Globus pallidus (tissue), 1 donor: ENCODE measurements at regions not wholly inside any gene's neighbourhood (a gene's known extent, or its start where the extent isn't known, plus 50 kb on each side); places are given as distances from the start of the nearest gene placed in this dataset.

Experiments used
- DNase-seq: peaks from one replicate; pipeline ENCODE4 v3.0.0-alpha.2; 2015; ENCODE audit warnings: low spot score

DNA sequence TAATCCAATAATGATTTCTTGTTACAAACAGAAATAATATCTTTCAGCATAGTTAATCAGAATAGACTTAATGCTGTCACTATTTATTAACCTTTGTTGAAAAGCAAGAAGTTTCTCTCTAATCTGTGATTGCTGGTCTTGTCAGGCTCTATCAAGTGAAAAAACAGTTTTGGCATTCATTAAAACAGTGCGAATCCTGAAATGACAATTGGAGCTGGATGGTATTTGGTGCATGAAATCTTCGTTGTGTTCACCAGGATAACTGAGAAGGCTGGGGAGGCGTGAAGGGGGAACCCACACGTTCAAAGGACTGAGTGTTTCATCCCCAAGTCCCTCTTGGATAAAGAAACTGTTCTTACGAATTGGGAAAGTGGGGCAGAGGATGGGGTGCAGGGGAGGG, 190.2 kb upstream of the MYL2 start:
- DNase-seq, result no peak

DNA sequence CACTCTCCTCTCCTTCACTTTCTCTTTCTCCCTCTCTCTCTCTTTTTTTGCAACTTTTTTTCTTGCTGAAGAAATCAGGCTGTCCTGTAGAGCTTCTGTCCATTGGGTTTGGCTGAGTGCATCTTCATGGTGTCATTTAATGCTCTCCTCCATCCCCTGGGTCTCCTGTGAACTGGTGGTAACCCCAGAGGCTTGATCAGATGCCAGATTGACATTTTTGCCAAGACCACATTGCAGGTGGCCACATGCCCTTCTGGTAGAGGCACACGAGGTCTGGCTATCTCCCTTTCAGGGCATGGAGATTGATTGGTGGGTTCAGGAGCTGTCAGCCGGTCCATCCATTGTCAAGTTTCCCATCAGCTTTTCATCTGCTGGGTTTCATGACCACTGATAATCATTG, 188.3 kb upstream of the MYL2 start:
- DNase-seq, result no peak

DNA sequence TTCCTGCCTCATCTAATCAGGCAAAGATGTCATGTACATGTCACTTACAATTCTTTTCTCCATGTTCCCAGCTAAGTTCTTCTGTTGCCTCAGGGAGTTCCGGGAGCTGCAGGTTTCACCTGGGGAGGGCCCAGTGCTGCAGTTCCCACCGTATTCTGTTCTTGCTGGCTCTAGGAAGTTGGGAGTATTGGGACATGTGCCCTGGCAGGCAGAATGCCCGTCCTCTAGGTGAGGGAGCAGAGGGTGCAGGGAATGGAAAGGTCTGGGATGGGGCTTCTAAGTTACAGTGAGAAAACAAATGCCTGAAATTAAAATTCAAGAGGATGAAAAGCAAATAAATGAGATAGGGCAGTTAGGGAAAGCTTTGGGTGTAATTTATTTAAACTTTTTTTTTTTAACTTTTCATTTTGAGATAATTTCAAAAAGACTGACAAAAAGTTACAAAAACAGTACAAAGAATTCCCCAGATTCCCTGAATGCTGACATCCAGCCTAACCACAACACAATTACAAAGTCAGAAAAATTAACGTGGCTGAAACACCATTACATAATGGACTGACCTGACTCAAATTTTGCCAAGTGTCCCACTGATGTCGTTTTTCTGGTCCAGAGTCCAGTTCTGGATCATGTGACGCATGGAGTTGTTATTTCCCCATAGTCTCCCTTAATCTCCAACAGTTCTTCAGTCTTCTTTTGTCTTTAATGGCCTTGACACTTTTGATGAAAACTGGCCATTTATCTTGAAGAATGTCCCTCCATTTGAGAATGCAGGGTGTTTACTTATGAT, 187.2 kb upstream of the MYL2 start:
- DNase-seq, result no peak

DNA sequence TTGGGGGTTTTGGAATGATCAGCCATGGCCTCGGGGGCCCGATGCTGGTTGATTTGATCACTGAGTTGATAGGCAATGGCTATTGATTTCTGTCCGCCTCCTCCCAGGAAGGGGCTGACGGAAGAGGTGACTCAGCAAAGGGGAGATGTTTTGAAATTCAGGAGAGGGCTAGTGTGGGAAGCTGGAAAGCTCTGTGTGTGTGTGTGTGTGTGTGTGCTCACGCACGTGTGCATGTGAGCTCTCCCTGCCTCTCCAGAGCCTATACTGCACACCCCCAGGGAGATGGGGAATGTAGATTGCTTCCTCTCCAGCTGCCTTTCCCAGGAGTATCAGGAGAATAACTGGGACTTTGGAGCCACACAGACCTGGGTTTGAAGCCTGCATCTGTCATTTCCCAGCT, 184.9 kb upstream of the MYL2 start:
- DNase-seq, result no peak

DNA sequence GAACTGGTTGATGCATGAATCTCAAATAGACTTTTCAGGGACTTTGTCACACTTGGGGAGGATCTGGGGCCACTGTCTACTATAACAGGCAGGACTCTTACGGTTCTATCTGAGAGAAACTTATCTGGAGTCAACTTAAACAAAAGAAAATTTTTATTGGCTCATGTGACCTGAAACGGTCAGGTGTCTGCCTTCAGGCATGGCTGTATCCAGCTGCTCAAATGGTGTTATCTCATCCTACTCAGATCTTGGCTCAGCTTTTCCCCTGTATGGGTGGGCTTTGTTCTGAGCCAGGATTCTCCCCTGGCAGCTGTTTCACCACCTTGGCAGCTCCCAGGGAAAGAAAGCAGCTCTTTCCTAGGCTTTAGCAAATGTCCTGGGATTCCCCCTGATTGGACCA, 183.2 kb upstream of the MYL2 start:
- DNase-seq, result no peak

DNA sequence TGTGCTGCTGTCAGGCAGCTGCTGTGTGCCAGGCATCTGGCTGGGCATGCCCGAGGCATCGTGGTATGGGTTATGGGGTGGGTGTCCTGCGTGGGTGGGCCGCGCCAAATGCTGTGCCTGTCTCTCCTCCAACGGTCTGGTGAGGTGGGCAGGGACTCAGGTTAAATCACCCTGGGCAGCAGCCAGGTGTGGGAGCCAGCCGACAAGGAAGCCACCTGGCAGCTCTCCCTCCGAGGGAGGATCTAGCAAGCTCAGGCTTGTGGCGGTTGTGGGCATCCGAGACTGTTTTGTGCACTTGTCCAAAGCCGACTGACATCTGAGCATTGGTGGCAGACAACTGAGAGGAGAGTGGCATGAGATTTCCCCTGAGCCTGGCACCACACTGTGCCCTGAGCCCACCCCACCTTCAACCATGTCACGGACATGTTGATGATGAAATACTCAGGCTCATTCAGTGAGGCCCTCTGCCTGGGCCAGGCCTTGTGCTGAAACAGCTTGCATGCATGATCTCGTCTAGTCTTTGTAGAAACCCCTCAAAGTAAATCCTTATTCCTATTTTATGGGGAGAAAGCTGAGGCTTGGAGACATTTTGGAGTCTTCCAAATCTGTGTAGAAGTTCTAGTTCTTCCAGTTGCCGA, 181.8 kb upstream of the MYL2 start:
- no peak for DNase-seq

DNA sequence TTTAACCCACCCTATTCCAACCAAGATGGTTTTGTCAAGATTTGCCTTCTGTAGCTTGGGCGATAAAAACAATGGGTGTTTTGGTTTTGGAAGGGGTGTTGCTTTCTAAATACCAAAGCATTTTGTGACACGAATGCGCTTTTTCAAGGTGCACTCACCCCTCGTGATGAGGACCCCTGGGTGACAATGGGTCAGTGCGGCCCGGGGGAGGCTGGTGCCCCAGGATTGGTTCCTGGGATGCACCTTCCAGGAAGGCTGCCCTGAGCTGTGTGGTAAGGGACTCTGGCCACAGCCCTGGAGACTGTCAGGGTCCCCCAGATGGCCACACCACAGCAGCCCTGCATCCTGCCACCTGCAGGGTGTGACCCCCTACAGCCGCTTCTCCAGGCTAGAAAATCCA, 180.6 kb upstream of the MYL2 start:
- DNase-seq, result no peak

DNA sequence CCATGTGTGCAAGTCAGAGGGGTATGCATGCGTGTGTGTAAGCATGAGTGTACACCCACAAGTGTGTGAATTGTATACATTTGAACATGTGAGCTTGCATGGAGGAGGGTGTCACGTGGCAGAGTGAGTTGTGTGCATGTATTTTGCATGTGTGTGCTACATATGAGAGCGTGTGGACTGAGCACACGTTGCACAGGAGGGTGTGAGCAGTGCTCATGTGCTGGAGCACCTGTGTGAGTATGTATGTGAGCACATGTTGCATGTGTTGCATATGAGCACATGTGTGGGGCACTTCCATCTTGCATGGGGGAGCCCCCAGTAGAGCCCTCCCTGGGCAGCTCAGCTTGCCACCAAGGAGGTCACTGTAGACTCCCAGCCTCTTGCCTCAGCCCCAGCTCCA, 180.2 kb upstream of the MYL2 start:
- no peak for DNase-seq

DNA sequence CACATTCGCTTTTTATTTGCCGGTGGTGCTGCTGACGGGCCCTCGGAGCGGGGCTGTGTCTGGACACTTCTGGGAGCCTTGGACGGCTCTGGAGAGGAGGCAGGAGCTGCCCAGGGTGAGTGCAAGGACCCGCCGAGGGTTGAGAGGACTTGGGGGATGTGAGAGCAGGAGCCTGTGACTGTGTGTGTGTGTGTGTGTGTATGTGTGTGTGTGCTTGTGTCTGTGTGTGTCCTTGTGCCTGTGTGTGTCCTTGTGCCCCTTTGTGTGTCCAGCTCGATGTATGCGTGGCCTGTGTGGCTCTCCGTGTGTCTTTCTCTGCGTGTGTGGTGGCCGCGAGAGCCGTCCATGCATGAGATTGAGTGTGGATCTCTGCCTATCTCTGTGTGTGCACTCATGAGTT, 179.6 kb upstream of the MYL2 start:
- no peak for DNase-seq

DNA sequence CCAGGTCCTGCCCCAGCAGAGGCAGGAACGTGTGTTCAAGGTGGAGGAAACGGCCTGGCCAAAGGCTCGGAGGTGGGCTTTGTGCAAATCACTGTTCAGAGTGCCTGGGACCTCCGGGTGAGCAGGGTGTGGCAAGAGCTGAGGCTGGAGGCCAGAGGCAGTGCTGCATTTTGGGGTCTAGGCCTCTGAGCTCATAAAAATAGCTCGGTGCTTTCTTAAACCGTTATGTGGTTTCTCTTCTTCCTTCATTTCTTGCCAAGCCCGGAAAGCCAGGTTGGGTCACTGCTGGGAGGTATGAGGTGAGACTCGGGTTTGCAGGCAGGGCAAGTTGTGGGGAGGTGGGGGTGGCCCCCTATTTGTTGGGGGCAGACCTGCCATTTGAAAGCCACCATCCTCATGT, 178.8 kb upstream of the MYL2 start:
- DNase-seq, result no peak

DNA sequence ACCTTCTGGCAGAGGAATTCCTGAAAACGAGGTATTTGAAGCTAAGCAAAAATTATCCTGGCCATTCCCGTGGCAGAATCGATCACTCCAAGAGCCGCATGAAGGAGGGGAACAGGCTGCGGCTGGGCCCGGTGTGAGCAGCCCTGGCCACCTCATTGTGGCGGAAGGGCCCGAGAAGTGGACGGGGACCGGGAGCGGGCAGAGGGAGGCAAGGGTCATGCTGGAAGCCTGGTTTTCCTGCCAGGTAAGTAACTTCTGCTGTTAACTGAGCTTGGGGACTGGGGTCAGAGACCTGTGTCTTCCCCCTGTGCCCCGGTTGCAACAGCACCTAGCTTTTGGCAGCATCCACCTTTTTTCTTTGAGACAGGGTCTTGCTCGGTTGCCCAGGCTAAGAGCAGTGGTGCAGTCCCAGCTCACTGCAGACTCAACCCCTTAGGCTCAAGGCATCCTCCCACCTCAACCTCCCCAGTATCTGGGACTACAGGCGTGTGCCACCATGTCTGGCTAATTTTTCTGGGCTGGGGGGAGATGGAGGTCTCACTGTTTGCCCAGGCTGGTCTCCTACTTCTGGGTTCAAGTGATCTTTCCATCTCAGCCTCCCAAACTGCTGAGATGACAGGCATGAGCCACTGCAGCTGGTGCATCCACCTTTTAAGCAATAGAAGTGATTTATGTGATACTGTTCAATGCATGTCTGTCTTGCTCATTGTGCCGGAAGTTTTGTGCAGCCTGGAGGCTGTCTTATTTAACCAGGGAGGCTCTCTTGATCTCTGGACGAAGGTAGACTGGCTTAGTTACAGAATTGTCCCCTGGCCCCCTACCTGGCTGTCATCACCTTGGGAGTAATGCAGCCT, 174.0 kb upstream of the MYL2 start:
- DNase-seq, result no peak

DNA sequence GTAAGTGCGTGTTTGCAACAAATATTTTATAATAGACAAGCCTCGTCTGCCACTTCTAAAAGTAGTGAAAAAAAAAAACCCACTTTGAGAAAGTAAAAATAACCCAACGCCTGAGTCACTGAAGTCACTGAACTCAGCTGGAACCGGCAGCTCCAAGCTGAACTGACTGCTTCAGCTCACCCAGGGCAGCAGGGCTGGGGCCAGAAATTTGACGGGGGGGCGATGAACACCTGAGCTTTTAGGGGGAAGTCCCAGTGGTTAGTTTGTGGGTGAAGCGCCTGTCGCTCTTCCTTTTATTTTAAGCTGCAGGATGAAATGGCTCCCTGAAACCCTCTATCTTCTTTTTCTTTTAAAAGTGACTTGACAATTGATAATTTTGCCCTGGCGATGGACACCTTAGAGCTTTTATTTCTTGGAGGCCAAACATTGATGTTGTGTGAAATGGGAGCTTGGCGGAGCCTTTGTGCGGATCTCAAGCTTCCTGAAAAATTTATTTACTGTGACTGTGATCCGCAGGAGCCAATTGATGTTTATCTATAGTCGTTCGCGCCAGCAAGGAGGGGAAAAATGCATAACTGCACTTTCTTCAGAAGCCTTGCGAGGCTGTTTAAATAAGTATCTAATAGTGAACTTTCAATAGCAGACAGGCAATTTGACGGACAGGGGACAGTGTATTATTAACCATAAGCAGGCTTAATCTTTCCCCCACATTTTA, 173.2 kb upstream of the MYL2 start:
- no peak for DNase-seq

DNA sequence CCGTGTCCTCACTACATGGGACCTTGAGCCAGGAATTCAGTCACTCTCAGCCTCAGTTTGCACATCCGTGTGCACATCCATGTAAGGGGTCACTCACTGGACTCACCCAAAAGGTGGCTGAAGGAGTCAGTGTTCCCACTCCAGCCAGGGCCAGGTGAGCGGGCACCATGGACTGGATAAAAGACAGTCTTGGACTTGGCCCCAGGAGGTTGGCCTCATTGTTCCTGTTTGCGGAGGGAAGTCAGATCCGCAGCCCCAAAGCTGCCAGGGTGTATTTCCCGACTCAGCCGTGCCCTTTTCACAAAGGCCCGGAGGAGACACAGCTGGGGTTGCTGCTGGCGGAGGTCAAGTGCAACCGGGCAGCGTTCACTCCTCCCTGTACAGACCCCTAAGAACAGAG, 170.7 kb upstream of the MYL2 start:
- DNase-seq, result no peak

DNA sequence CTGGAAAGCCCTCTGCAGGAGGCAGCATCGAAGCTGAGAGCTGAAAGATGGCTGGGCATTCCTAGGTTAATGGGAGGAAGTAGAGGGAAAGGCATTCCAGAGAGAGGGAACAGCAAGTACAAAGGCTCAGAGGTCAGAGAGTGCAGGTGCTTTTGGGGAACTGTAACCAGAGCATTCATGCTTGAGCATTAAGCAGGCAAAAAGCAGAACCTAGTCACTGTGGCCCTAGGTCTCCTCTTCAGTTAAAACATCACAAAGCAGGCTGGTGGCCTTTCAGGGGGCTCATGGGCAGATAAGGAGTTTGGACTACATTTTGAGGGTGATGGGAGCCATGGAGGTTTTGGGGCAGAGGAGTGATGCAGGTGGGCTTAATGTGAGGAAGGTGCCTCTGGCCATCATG, 169.2 kb upstream of the MYL2 start:
- no peak for DNase-seq

DNA sequence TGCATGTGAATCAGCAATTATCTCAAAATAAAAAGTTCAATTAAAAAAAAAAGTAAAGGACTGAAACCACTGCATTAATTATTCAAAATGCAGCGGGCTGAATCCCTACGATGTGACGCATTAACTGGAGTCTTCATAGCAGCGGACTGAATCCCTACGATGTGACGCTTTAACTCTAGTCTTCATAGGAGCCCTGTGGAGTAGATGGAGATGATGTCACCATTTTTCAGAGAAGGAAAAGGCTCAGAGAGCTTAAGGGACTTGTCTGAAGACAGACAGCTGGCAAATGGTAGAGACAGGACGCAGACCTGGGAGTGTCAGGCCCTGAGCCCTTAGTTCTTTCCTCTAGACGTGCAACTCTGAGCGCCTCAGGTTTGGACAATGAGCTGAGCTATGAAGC, 168.0 kb upstream of the MYL2 start:
- no peak for DNase-seq

DNA sequence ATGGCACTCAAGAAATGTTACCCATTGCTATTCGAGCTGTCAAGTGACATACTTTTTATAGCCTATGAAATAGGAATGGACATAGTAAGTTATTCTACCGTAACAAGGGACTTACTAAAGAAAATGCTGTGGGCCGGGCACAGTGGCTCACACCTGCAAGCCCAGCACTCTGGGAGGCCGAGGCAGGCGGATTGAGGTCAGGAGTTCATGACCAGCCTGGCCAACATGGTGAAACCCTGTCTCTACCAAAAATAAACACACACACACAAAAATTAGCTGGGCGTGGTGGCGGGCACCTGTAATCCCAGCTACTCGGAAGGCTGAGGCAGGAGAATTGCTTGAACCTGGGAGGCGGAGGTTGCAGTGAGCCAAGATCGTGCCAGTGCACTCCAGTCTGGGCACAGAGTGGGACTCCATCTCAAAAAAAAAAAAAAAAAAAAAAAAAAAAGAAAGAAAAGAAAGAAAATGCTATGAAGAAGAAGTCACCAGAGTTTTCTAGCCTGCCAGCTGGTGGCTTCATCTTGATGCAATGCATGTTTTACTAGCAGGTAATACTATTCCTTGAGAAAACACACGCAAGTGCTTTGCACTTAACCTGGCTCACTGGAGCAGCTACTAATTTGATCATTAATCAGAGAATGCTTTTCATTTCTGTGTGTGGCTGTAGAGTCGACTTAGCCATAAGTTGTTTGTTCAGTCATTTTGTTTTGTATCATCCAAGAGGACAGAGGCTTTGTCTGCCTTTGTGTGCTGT, 166.7 kb upstream of the MYL2 start:
- no peak for DNase-seq

DNA sequence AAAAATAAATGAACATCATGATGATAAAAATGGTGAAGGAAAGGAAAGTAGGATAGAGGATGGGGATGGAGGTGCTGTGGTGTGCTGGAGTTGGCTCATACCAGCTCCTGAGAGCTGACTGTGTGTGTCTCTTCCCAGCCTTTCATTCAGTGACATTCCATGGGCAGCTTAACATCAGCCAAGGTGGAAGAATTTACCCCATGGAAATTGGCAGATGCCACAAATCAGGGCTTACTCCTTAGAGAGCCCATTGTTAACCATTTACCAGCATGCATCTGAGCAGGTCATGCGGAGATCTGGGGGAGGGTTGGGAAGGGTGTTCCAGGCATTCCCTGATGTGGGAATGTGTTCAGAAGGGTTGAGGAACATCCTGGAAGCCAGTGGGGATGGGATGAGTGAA, 164.7 kb upstream of the MYL2 start:
- no peak for DNase-seq

DNA sequence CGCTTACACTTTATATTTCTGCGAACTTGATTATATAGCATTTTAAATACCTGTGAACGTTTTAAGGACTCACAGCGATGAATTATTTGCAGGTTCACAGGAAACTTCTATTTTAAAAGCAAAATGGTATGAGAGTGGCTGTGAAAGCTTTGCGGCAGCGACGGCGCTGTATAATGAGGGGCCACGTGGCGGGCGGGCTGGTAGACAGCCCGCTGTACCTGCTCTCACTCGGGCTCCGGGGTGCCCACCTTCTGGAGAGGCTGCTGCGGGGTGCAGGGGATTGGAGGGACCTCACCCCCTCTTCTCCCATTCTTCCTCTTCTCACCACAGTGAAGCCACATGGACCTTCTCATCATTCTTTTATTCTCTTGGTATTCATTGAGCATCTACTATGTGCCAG, 164.2 kb upstream of the MYL2 start:
- DNase-seq, result no peak

DNA sequence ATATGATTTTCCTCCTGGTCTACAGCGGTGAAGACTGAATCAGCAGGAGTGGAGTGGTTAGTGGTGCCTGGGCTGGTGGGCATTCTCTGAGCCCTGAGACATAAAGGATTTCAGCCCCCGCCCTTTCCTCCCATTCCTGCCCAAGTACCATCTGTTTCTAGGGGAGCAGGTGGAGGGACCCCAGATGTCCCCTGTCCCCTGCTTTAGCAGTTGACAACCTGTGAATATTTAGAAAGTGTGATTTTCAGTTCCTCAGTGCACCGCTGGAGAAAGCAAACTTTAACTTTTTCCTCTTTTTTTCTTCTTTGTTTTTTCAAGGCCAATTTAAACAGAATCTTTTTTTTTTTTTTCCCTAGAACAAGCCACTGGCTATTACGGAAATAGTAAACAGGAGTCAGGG, 163.8 kb upstream of the MYL2 start:
- no peak for DNase-seq

DNA sequence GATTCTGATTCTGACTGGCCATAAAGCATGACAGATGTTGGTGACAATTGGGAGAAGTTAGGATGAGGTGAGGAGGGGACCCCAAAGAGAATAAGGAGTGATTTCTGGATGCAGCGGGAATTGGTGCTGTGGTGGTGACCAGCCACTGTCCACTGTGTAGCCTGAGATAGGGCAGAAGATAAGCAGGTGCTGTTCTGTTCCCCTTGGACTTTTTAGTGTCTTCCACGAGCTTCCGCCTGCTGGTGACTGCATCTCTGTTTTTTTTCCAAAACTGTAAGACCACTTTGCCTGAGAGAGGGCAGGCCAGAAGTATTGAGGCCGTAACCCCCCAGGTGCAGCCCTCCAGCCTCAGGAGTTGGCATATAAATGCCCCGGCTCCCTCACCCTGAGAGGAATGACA, 161.2 kb upstream of the MYL2 start:
- DNase-seq, result no peak

DNA sequence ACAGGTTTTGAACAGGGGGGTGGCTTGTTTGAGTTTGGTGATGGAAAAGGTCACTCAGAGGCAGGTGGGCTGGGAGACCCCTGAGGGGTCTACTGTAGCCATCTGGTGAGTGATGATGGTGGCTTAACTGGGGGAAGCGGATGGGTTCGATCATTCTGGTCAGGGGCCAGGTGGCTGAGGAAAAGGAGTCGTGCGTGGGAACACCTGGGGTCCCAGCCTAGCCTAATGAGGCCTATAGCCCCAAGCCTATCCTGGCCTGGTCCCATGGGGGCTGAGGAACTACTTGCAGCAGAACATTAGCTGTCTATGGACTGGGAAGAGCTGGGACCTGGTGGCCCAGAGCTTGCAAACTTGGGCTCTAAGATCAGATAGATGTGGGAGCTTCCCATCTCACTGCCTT, 158.4 kb upstream of the MYL2 start:
- no peak for DNase-seq
